Spleen (tissue), 11 donors: ENCODE measurements at regions not wholly inside any gene's neighbourhood (a gene's known extent, or its start where the extent isn't known, plus 50 kb on each side); places are given as distances from the start of the nearest gene placed in this dataset.

Source experiments
- DNase-seq: peaks from one replicate; pipeline ENCODE4 v3.0.0-alpha.2; 2020
- H3K27ac ChIP-seq, 8 donors: fragments of 200-600 bp; sonication (generic) in 7 of 8; 1 replicate in 4 of 8; 2 replicates in 4 of 8; pipeline versions ENCODE4 v1.5.0 to v1.8.0; 2016 to 2021; ENCODE audit warnings: inconsistent platforms in 4 of 8, mild to moderate bottlenecking in 4 of 8, moderate library complexity in 1 of 8
- H3K27me3 ChIP-seq, 7 donors: fragments of 200-600 bp; sonication (generic) in 6 of 7; replicated peaks in 1 of 7; 1 replicate in 4 of 7; 2 replicates in 3 of 7; pipeline versions ENCODE4 v1.5.0 to v1.8.0; 2016 to 2021; ENCODE audit warnings: inconsistent platforms in 3 of 7, mild to moderate bottlenecking in 1 of 7
- H3K36me3 ChIP-seq, 6 donors: fragments of 200-600 bp; sonication (generic) in 5 of 6; 1 replicate in 4 of 6; 2 replicates in 2 of 6; pipeline versions ENCODE4 v1.5.0 to v1.8.0; 2016 to 2021; ENCODE audit warnings: inconsistent platforms in 2 of 6
- H3K4me1 ChIP-seq, 6 donors: fragments of 200-600 bp; sonication (generic) in 5 of 6; 1 replicate in 3 of 6; 2 replicates in 3 of 6; pipeline versions ENCODE4 v1.5.0 to v1.8.0; 2016 to 2021; ENCODE audit warnings: inconsistent platforms in 3 of 6
- H3K4me3 ChIP-seq, 8 donors: fragments of 200-600 bp; sonication (generic) in 7 of 8; 1 replicate in 4 of 8; 2 replicates in 4 of 8; pipeline versions ENCODE4 v1.5.0 to v1.8.0; 2016 to 2021; ENCODE audit warnings: inconsistent platforms in 4 of 8, mild to moderate bottlenecking in 4 of 8, moderate library complexity in 2 of 8
- H3K9me3 ChIP-seq, 8 donors: fragments of 200-600 bp; sonication (generic) in 7 of 8; 1 replicate in 4 of 8; 2 replicates in 4 of 8; pipeline versions ENCODE4 v1.5.0 to v1.8.0; 2016 to 2021; ENCODE audit warnings: inconsistent platforms in 4 of 8
- CTCF ChIP-seq, 11 experiments: fragments of 200-600 bp in 7 of 11; fragments of 450-650 bp in 4 of 11; sonication (generic) in 4 of 11; IDR thresholded peaks in 8 of 11; conservative IDR thresholded peaks in 3 of 11; 1 replicate in 7 of 11; 2 replicates in 4 of 11; pipeline versions ENCODE4 v1.4.0 to v1.8.0; 2016 to 2021; ENCODE audit warnings: antibody characterized with exemption in 11 of 11, inconsistent platforms in 4 of 11, mild to moderate bottlenecking in 1 of 11
- POLR2A ChIP-seq, 3 donors: fragments of 450-650 bp; IDR thresholded peaks; one replicate each; pipeline ENCODE4 v1.5.1; 2017; ENCODE audit warnings: antibody characterized with exemption in 3 of 3, mild to moderate bottlenecking in 1 of 3
- POLR2AphosphoS5 ChIP-seq, 3 donors: sonication (generic); formaldehyde crosslinking; IDR thresholded peaks; one replicate each; pipeline ENCODE4 v1.5.1; 2017; ENCODE audit warnings: antibody characterized with exemption in 3 of 3
- WGBS, 5 donors: extraction: QIAGEN DNeasy Blood & Tissue Kit in 3 of 5; methylation state at CpG; one replicate each; pipeline versions ENCODE4 v1.1.5 to v1.1.7; 2013 to 2018; 5-methylcytosine and 5-hydroxymethylcytosine counted together
- intact Hi-C: fragments of 100-400 bp; cut with DNase I; formaldehyde crosslinking; loops from one replicate; pipeline ENCODE4 v1.15.0; 2023; ENCODE audit warnings: low total_unique reads
- donor health status: healthy with polysubstance abuse.
- donor health status: DM: no; HTN: no; CAD: no; lungs with moderate emphysema.
- donor health status: DM: no; HTN: no; CAD: no.
- donor health status: Bipolar disorder and iron deficiency.
- donor health status: healthy.
- donor health status: DM: no; HTN: no; CAD: no.
- donor health status: DM: yes; HTN: yes; CAD: no.

- TF ChIP-seq POLR2AphosphoS5 (IDR thresholded peaks at IDR 0.05) = no peak
- no peak for TF ChIP-seq POLR2A (IDR thresholded peaks at IDR 0.05)
- no peak for TF ChIP-seq CTCF (IDR thresholded peaks at IDR 0.05 in 8 of 11, conservative IDR thresholded peaks at IDR 0.05 in 3 of 11)
- peaks cover 0 to 6% (median 0%) of the 10 kb centered on the region in 6 donors for H3K4me1 ChIP-seq
- no peaks in the 10 kb centered on the region for H3K36me3 ChIP-seq
- intact Hi-C loops = no loop called here
- H3K27me3 ChIP-seq = no peaks in the 10 kb centered on the region
- DNase-seq = no peak
- 88 to 95% (median 90%) methylated on average over 11 of the region's 11 CpGs for WGBS, 5 donors
- no peak overlapping the region for H3K4me3 ChIP-seq
- H3K27ac ChIP-seq = no peak overlapping the region
- H3K9me3 ChIP-seq = no peaks in the 10 kb centered on the region
These were observed 105.0 kb upstream of the SH3BP4 start for GRCh38 chr2:234846599-234847363.

- intact Hi-C loops = no loop called here
- Histone ChIP-seq H3K27me3 (no peaks in the 10 kb centered on the region), H3K4me3 (no peak overlapping the region), H3K36me3 (no peaks in the 10 kb centered on the region), H3K27ac (no peak overlapping the region), H3K4me1 (peaks cover 0 to 6% (median 0%) of the 10 kb centered on the region in 6 donors), H3K9me3 (no peaks in the 10 kb centered on the region)
- TF ChIP-seq CTCF (IDR thresholded peaks at IDR 0.05 in 8 of 11, conservative IDR thresholded peaks at IDR 0.05 in 3 of 11) (no peak), POLR2AphosphoS5 (IDR thresholded peaks at IDR 0.05) (no peak), POLR2A (IDR thresholded peaks at IDR 0.05) (no peak)
- no peak for DNase-seq
- 82 to 95% (median 89%) methylated on average over 10 of the region's 10 CpGs for WGBS, 5 donors
These were observed 105.9 kb upstream of the SH3BP4 start for GRCh38 chr2:234845602-234846590.

- Histone ChIP-seq H3K27ac (no peak overlapping the region), H3K9me3 (no peaks in the 10 kb centered on the region), H3K4me3 (no peak overlapping the region), H3K27me3 (no peaks in the 10 kb centered on the region), H3K4me1 (peaks cover 0 to under 1% (median 0%) of the 10 kb centered on the region in 6 donors), H3K36me3 (no peaks in the 10 kb centered on the region)
- intact Hi-C loops = no loop called here
- DNase-seq = no peak
- TF ChIP-seq POLR2AphosphoS5 (IDR thresholded peaks at IDR 0.05) (no peak), CTCF (IDR thresholded peaks at IDR 0.05 in 8 of 11, conservative IDR thresholded peaks at IDR 0.05 in 3 of 11) (no peak), POLR2A (IDR thresholded peaks at IDR 0.05) (no peak)
- WGBS, 5 donors = 89 to 94% (median 94%) methylated on average over 4 to 5 of the region's 5 CpGs
These were observed 108.4 kb upstream of the SH3BP4 start for GRCh38 chr2:234843411-234843810.

GRCh38 chr2:234842753-234843152, 109.1 kb upstream of the SH3BP4 start:
- Histone ChIP-seq H3K4me1 (no peaks in the 10 kb centered on the region), H3K27ac (no peak overlapping the region), H3K36me3 (no peaks in the 10 kb centered on the region), H3K9me3 (no peaks in the 10 kb centered on the region), H3K4me3 (no peak overlapping the region), H3K27me3 (no peaks in the 10 kb centered on the region)
- DNase-seq = no peak
- WGBS, 5 donors = 91 to 95% (median 94%) methylated on average over 6 of the region's 6 CpGs
- intact Hi-C loops = no loop called here
- TF ChIP-seq POLR2AphosphoS5 (IDR thresholded peaks at IDR 0.05) = no peak
